Keratinocyte (primary cell): ENCODE measurements at regions not wholly inside any gene's neighbourhood (a gene's known extent, or its start where the extent isn't known, plus 50 kb on each side); places are given as distances from the start of the nearest gene placed in this dataset.
"Not testable (repeated sequence)": the region's sequence is repeated elsewhere in the genome, so short reads cannot be mapped to it uniquely, and the experiment has no call there.

Experiments used
- DNase-seq: peaks from one replicate; pipeline ENCODE4 v3.0.0-alpha.2; 2011; ENCODE audit warnings: low read depth, missing footprints, low spot score
- FAIRE-seq: peaks from 2 replicates; lab custom pipeline; 2011; peaks lifted over from hg19 to GRCh38; lab: Jason Lieb, UNC
- H2AFZ ChIP-seq: 2 replicates; pipeline ENCODE4 v1.6.0; 2012; ENCODE audit warnings: low read length, control low read depth, inconsistent platforms; ENCODE audit not compliant: control insufficient read depth
- H3K27ac ChIP-seq: 2 replicates; pipeline ENCODE4 v1.5.1; 2011; ENCODE audit warnings: low read length; ENCODE audit not compliant: control insufficient read depth, insufficient read depth
- H3K27me3 ChIP-seq: 3 replicates; pipeline ENCODE4 v1.6.0; 2011; ENCODE audit warnings: low read length; ENCODE audit not compliant: control insufficient read depth, insufficient read depth; ENCODE audit errors: extremely low read depth
- H3K36me3 ChIP-seq, 2 experiments: 2 replicates in 1 of 2; 3 replicates in 1 of 2; pipeline ENCODE4 v1.5.1; 2011; ENCODE audit warnings: low read length in 2 of 2, mild to moderate bottlenecking in 1 of 2; ENCODE audit not compliant: control insufficient read depth in 2 of 2, insufficient read depth in 2 of 2; ENCODE audit errors: extremely low read depth in 1 of 2
- H3K4me1 ChIP-seq: 3 replicates; pipeline ENCODE4 v1.5.1; 2011; ENCODE audit warnings: low read length; ENCODE audit not compliant: control insufficient read depth, insufficient read depth; ENCODE audit errors: extremely low read depth
- H3K4me2 ChIP-seq: 3 replicates; pipeline ENCODE4 v1.6.0; 2011; ENCODE audit warnings: low read depth, low read length; ENCODE audit not compliant: control insufficient read depth, insufficient read depth; ENCODE audit errors: extremely low read depth
- H3K4me3 ChIP-seq, 3 experiments: fragments of 200-600 bp in 1 of 3; sonication (generic) in 1 of 3; 2 replicates in 2 of 3; 3 replicates in 1 of 3; pipeline ENCODE4 v1.5.1; 2011 to 2016; ENCODE audit warnings: low read length in 3 of 3, mild to moderate bottlenecking in 3 of 3, control low read depth in 2 of 3, inconsistent platforms in 1 of 3, low read depth in 1 of 3, mixed read lengths in 1 of 3, mixed run types in 1 of 3, moderate library complexity in 1 of 3; ENCODE audit not compliant: control insufficient read depth in 2 of 3, insufficient read depth in 2 of 3; ENCODE audit errors: extremely low read depth in 1 of 3
- H3K79me2 ChIP-seq: 2 replicates; pipeline ENCODE4 v1.6.0; 2012; ENCODE audit warnings: low read length; ENCODE audit not compliant: control insufficient read depth, insufficient read depth
- H3K9ac ChIP-seq: 3 replicates; pipeline ENCODE4 v1.6.0; 2011; ENCODE audit warnings: low read length; ENCODE audit not compliant: control insufficient read depth, insufficient read depth; ENCODE audit errors: extremely low read depth
- H3K9me1 ChIP-seq: 3 replicates; pipeline ENCODE4 v1.6.0; 2011; ENCODE audit warnings: low read length; ENCODE audit not compliant: control insufficient read depth, insufficient read depth; ENCODE audit errors: extremely low read depth
- H3K9me3 ChIP-seq: 2 replicates; pipeline ENCODE4 v1.5.1; 2012; ENCODE audit warnings: low read depth, low read length; ENCODE audit not compliant: control insufficient read depth
- H4K20me1 ChIP-seq: 3 replicates; pipeline ENCODE4 v1.6.0; 2011; ENCODE audit warnings: low read length; ENCODE audit not compliant: control insufficient read depth, insufficient read depth; ENCODE audit errors: extremely low read depth
- dilution Hi-C: fragments of 300-500 bp; cut with MboI; formaldehyde crosslinking; loops from one replicate; pipeline ENCODE4 v1.7.0; 2020; ENCODE audit warnings: low sequenced_read_pairs; ENCODE audit not compliant: extremely low pct_ligation_motif_present

DNA sequence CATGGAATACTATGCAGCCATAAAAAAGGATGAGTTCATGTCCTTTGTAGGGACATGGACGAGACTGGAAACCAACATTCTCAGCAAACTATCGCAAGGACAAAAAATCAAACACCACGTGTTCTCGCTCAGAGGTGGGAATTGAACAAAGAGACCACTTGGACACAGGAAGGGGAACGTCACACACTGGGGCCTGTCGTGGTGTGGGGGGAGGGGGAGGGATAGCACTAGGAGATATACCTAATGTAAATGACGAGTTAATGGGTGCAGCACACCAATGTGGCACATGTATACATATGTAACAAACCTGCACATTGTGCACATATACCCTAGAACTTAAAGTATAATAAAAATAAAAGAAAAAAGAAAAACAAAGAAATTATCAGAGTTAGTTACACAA lies 478.4 kb downstream of the GOLGA6L6 start:
- H3K4me2 ChIP-seq, FAIRE-seq, H2AFZ ChIP-seq, H3K9ac ChIP-seq, H3K79me2 ChIP-seq, DNase-seq, H3K27me3 ChIP-seq, dilution Hi-C loops, H3K36me3 ChIP-seq, H4K20me1 ChIP-seq, H3K9me1 ChIP-seq, H3K4me3 ChIP-seq, H3K27ac ChIP-seq, H3K9me3 ChIP-seq, H3K4me1 ChIP-seq: not testable (repeated sequence)

DNA sequence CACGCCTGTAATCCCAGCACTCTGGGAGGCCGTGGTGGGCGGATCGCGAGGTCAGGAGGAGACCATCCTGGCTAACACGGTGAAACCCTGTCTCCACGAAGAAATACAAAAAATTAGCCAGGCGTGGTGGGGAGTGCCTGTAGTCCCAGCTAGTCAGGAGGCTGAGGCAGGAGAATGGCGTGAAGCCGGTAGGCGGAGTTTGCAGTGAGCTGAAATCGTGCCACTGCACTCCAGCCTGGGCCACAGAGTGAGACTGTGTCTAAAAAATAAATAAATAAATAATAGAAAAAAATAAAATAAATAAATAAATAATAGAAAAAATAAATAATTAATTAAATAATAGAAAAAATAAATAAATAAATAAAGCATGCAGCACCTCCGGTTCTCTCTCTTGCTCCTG lies 480.8 kb downstream of the GOLGA6L6 start:
- H3K9me3 ChIP-seq, H2AFZ ChIP-seq, H3K27ac ChIP-seq, H3K4me2 ChIP-seq, H3K27me3 ChIP-seq, H3K36me3 ChIP-seq, dilution Hi-C loops, H3K4me3 ChIP-seq, H3K9me1 ChIP-seq, DNase-seq, FAIRE-seq, H3K9ac ChIP-seq, H3K4me1 ChIP-seq, H3K79me2 ChIP-seq, H4K20me1 ChIP-seq: not testable (repeated sequence)

DNA sequence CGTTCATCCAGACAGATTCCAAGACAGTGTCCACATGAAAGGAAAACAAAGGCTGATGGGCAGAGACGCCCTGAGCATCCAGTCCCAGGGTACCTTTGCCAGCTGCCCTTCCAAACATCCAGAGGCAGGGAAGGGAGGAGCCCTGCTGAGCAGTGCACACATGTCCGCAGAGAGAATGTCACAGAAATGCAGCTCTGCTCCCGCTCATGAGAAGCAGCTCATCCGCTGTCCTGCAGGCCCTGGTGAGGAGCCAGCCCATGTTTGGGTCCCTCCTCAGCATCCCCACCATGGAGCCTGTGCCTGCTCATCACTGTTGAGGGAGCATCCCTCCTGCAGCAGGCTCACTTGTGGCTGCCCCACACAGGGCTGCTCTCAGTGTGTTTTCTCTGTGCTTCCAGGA lies 484.7 kb downstream of the GOLGA6L6 start:
- H4K20me1 ChIP-seq, H3K9me1 ChIP-seq, H3K9ac ChIP-seq, H3K27ac ChIP-seq, FAIRE-seq, H3K4me3 ChIP-seq, DNase-seq, H3K4me2 ChIP-seq, dilution Hi-C loops, H3K36me3 ChIP-seq, H2AFZ ChIP-seq, H3K4me1 ChIP-seq, H3K27me3 ChIP-seq, H3K79me2 ChIP-seq, H3K9me3 ChIP-seq: not testable (repeated sequence)

DNA sequence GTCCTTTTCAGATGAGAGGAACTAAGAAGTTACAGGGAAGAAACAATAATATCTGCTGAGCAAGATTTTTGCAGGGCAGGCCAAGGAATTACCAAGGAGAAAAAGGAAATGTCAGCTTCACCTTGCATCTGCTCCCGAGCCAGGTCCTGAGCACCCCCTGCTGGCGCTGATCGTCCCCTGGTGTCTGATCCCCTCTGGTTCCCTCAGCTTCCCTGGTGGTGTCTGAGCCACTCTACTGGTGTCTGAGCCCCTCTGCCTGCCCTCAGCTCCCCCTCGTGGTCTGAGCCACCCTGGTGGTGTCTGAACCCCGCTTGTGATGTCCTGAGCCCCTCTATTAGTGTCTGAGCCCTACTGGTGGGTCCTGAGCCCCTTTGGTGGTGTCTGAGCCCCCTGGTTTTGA lies 485.7 kb downstream of the GOLGA6L6 start:
- FAIRE-seq, DNase-seq, H3K4me1 ChIP-seq, H2AFZ ChIP-seq, dilution Hi-C loops, H3K36me3 ChIP-seq, H3K27ac ChIP-seq, H3K79me2 ChIP-seq, H3K4me2 ChIP-seq, H3K4me3 ChIP-seq, H3K9ac ChIP-seq, H3K27me3 ChIP-seq, H3K9me3 ChIP-seq, H4K20me1 ChIP-seq, H3K9me1 ChIP-seq: not testable (repeated sequence)

DNA sequence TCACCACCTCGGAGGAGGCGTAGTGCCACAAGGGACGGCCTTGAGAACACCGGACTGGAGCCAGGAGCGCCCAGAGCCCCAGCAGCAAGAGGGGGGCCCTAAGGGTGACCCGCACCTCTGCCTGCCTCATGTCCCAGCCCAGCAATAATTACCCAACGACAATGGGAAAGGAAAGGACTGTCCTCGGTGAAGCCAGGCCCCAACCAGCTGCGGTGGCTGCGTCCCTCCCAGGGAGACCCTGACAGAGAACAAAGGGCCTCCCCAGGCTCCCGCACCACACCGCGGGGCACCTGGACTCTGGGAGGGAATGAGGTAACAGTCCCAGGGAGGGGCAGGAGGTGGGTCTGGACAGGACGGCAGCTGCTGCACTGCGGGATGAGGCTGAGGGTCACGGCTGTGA lies 493.4 kb downstream of the GOLGA6L6 start:
- H2AFZ ChIP-seq, DNase-seq, H3K4me1 ChIP-seq, H3K27me3 ChIP-seq, FAIRE-seq, H3K9me1 ChIP-seq, H3K36me3 ChIP-seq, H3K27ac ChIP-seq, H3K9me3 ChIP-seq, H3K4me3 ChIP-seq, H3K79me2 ChIP-seq, H3K9ac ChIP-seq, dilution Hi-C loops, H3K4me2 ChIP-seq, H4K20me1 ChIP-seq: not testable (repeated sequence)
